HCT116 (cell line): ENCODE measurements at regions not wholly inside any gene's neighbourhood (a gene's known extent, or its start where the extent isn't known, plus 50 kb on each side); places are given as distances from the start of the nearest gene placed in this dataset.

ENCODE experiments used
- ATAC-seq: fragments of 200-7000 bp; cut with Tn5 transposase; 2 replicates; pipeline ENCODE4 v1.9.1; 2020; ENCODE audit warnings: mild to moderate bottlenecking, moderate library complexity
- BruUV-seq: library from RNA; stranded (reverse); fragments of 400-500 nt; replicated peaks from 2 replicates; lab custom pipeline; 2021; lab: Mats Ljungman, UMichigan
- CTCF ChIA-PET: fragments of 300-600 bp; sonication (Branson Sonifier 250); formaldehyde crosslinking; loops from one replicate; lab custom pipeline; 2021; ENCODE audit warnings: antibody characterized with exemption; lab: Charles Lee
- POLR2A ChIA-PET: fragments of 300-600, 350-600 bp; sonication (Branson Sonifier 250); formaldehyde crosslinking; loops from one replicate; lab custom pipeline; 2021; ENCODE audit warnings: antibody characterized with exemption; lab: Charles Lee
- RAD21 ChIA-PET, 2 experiments: fragments of 300-600 bp; sonication (Branson Sonifier 250); formaldehyde crosslinking; loops; one replicate each; lab custom pipeline; 2023; ENCODE audit warnings: low total read pairs in 2 of 2; ENCODE audit not compliant: uncharacterized antibody in 2 of 2, unreplicated experiment in 2 of 2, low non-redundant PET in 1 of 2; lab: Charles Lee
- DNase-seq: peaks from one replicate; pipeline ENCODE4 v3.0.0-alpha.2; 2010; ENCODE audit warnings: low read depth, low spot score
- H2AFZ ChIP-seq: fragments of 200-600 bp; shearing (Covaris generic), sonication (generic); 2 replicates; pipeline ENCODE4 v1.6.1; 2017; ENCODE audit warnings: low read depth, mixed run types, mixed read lengths, antibody characterized with exemption, low read length; ENCODE audit not compliant: poor library complexity, severe bottlenecking
- H3K27ac ChIP-seq: 2 replicates; pipeline ENCODE4 v1.5.1; 2012; ENCODE audit warnings: low read depth, low read length
- H3K27me3 ChIP-seq: fragments of 200-600 bp; sonication (generic); 2 replicates; pipeline ENCODE4 v1.6.1; 2016; ENCODE audit warnings: mixed run types, low read length, mixed read lengths; ENCODE audit not compliant: insufficient read depth
- H3K36me3 ChIP-seq, 2 experiments: fragments of 200-500 bp in 1 of 2; fragments of 200-600 bp in 1 of 2; sonication (Bioruptor generic) in 1 of 2; sonication (generic) in 1 of 2; 2 replicates each; pipeline versions ENCODE4 v1.5.1 to v1.6.1; 2014 to 2016; ENCODE audit warnings: low read length in 2 of 2, inconsistent platforms in 1 of 2, mixed read lengths in 1 of 2, mixed run types in 1 of 2; ENCODE audit not compliant: insufficient read depth in 2 of 2, control insufficient read depth in 1 of 2
- H3K4me1 ChIP-seq, 2 experiments: fragments of 200-600 bp in 1 of 2; sonication (generic) in 1 of 2; 2 replicates each; pipeline versions ENCODE4 v1.5.1 to v1.6.1; 2012 to 2017; ENCODE audit warnings: low read length in 2 of 2, inconsistent platforms in 1 of 2, mild to moderate bottlenecking in 1 of 2, mixed read lengths in 1 of 2, mixed run types in 1 of 2, moderate library complexity in 1 of 2; ENCODE audit not compliant: insufficient read depth in 2 of 2, control insufficient read depth in 1 of 2
- H3K4me2 ChIP-seq: fragments of 200-600 bp; sonication (generic); 2 replicates; pipeline ENCODE4 v1.6.1; 2017; ENCODE audit warnings: mixed run types, low read length, mixed read lengths
- H3K4me3 ChIP-seq, 2 experiments: fragments of 200-600 bp in 1 of 2; sonication (generic) in 1 of 2; replicated peaks in 1 of 2; 2 replicates each; pipeline ENCODE4 v1.5.1; 2011 to 2016; ENCODE audit warnings: low read length in 2 of 2, control low read depth in 1 of 2, low read depth in 1 of 2, mild to moderate bottlenecking in 1 of 2, mixed read lengths in 1 of 2, mixed run types in 1 of 2
- H3K79me2 ChIP-seq: fragments of 200-600 bp; sonication (generic); 2 replicates; pipeline ENCODE4 v1.6.1; 2017; ENCODE audit warnings: mild to moderate bottlenecking, mixed run types, low read length, moderate library complexity, mixed read lengths; ENCODE audit not compliant: insufficient read depth
- H3K9ac ChIP-seq: fragments of 200-600 bp; sonication (generic); 2 replicates; pipeline ENCODE4 v1.6.1; 2016; ENCODE audit warnings: low read length, mixed read lengths
- H3K9me2 ChIP-seq: fragments of 200-600 bp; sonication (generic), shearing (Covaris generic); 2 replicates; pipeline ENCODE4 v1.6.1; 2017; ENCODE audit warnings: mixed run types, mild to moderate bottlenecking, moderate library complexity; ENCODE audit not compliant: insufficient read depth
- H3K9me3 ChIP-seq, 2 experiments: fragments of 200-500 bp in 1 of 2; fragments of 200-600 bp in 1 of 2; sonication (Bioruptor generic) in 1 of 2; sonication (generic) in 1 of 2; 2 replicates each; pipeline ENCODE4 v1.6.1; 2014 to 2017; ENCODE audit warnings: low read length in 2 of 2, mixed read lengths in 2 of 2, inconsistent platforms in 1 of 2, low read depth in 1 of 2, mild to moderate bottlenecking in 1 of 2, mixed run types in 1 of 2, moderate library complexity in 1 of 2; ENCODE audit not compliant: control insufficient read depth in 1 of 2, insufficient read depth in 1 of 2
- H4K20me1 ChIP-seq: fragments of 200-600 bp; sonication (generic), shearing (Covaris generic); 2 replicates; pipeline ENCODE4 v1.6.1; 2017; ENCODE audit warnings: mixed run types, mild to moderate bottlenecking, moderate library complexity; ENCODE audit not compliant: insufficient read depth
- CEBPB ChIP-seq: IDR thresholded peaks from 2 replicates; pipeline ENCODE4 v1.6.1; 2012; ENCODE audit warnings: low read depth
- ELF1 ChIP-seq: IDR thresholded peaks from 2 replicates; pipeline ENCODE4 v1.6.1; 2012; ENCODE audit warnings: low read depth, borderline replicate concordance
- EZH2 ChIP-seq: fragments of 200-600 bp; sonication (generic); IDR thresholded peaks from 2 replicates; pipeline ENCODE4 v1.6.1; 2017; ENCODE audit warnings: antibody characterized with exemption, mixed run types
- EZH2phosphoT487 ChIP-seq: fragments of 200-600 bp; IDR thresholded peaks from 2 replicates; pipeline ENCODE4 v1.6.1; 2018; ENCODE audit warnings: antibody characterized with exemption, borderline replicate concordance
- FOSL1 ChIP-seq: IDR thresholded peaks from 2 replicates; pipeline ENCODE4 v1.6.1; 2012; ENCODE audit warnings: low read depth
- JUND ChIP-seq: IDR thresholded peaks from 2 replicates; pipeline ENCODE4 v1.6.1; 2012
- POLR2A ChIP-seq: IDR thresholded peaks from 2 replicates; pipeline ENCODE4 v1.7.0; 2011; ENCODE audit warnings: borderline replicate concordance; ENCODE audit not compliant: insufficient read depth, insufficient read length; ENCODE audit errors: extremely low read depth
- SIN3A ChIP-seq: IDR thresholded peaks from 2 replicates; pipeline ENCODE4 v1.6.1; 2012; ENCODE audit warnings: low read depth
- SP1 ChIP-seq: IDR thresholded peaks from 2 replicates; pipeline ENCODE4 v1.6.1; 2012; ENCODE audit warnings: low read depth
- YY1 ChIP-seq: IDR thresholded peaks from 2 replicates; pipeline ENCODE4 v1.6.1; 2011; ENCODE audit warnings: low read length, low read depth, moderate library complexity, mild to moderate bottlenecking; ENCODE audit not compliant: insufficient replicate concordance; ENCODE audit errors: extremely low read depth
- ZFX ChIP-seq: fragments of 450-650 bp; IDR thresholded peaks from 2 replicates; pipeline ENCODE4 v1.6.1; 2017
- ZNF274 ChIP-seq: fragments of 200-500 bp; sonication (Bioruptor generic); IDR thresholded peaks from 2 replicates; pipeline ENCODE4 v1.6.1; 2014; ENCODE audit warnings: mild to moderate bottlenecking, low read depth, low read length, inconsistent platforms
- intact Hi-C: fragments of 100-400 bp; cut with micrococcal nuclease; formaldehyde crosslinking; loops from 2 replicates; pipeline ENCODE4 v1.10.0; 2022
- TF ChIP-seq, protein P1 (sequence below): IDR thresholded peaks from 2 replicates; pipeline ENCODE4 v1.6.1; 2012

DNA sequence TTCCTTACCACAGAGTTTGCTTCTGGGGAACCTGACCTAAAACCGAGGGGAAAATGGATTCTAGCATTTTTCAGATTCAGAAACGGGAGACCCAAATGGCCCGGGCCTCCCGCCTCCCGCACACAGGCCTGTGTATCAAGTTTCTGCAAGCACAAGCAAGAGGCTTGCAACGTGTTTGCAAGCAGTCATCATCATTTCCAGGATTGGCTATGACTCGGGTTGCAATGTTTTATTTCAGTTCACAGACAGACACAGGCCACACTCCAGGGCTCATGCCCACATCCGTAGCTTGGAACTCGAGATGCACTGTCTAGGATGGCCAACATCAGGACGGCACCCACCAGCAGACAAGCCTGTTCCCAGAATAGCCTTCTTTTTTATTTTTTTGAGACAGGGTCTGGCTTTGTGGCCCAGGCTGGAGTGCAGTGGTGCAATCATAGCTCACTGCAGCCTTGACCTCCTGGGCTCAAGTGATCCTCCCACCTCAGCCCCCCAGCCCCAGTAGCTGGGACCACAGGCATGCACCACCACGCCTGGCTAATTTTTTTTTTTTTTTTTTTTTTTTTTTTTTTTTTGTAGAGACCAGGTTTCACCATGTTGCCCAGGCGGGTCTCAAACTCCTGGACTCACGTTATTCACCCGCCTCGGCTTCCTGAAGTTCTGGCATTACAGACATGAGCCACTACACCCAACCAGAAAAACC, 68.1 kb upstream of the FOXK1 start:
- H2AFZ ChIP-seq = no peak overlapping the region
- H3K9me3 ChIP-seq = no peaks in the 10 kb centered on the region
- ATAC-seq = no peak
- no TSS peak for BruUV-seq
- ChIA-PET CTCF (no interaction called here), RAD21 (no interaction called here), POLR2A (no interaction called here)
- DNase-seq = no peak
- no peak overlapping the region for H3K4me2 ChIP-seq
- intact Hi-C loops = loop anchor here (10.0 kb wide), 1 partner anchor 1749 kb away; no protein-coding TSS in a partner anchor
- H3K36me3 ChIP-seq = no peaks in the 10 kb centered on the region
- H3K27ac ChIP-seq = no peak overlapping the region
- TF ChIP-seq POLR2A = no peak
- TF ChIP-seq YY1 = no peak
- no peak for TF ChIP-seq EZH2
- no peak for TF ChIP-seq ELF1
- TF ChIP-seq ZNF274 = no peak
- TF ChIP-seq, protein P1, sequence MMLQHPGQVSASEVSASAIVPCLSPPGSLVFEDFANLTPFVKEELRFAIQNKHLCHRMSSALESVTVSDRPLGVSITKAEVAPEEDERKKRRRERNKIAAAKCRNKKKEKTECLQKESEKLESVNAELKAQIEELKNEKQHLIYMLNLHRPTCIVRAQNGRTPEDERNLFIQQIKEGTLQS = no peak
- TF ChIP-seq EZH2phosphoT487 = no peak
- no peak for TF ChIP-seq ZFX
- no peak for TF ChIP-seq FOSL1
- no peak for TF ChIP-seq SIN3A
- no peak for TF ChIP-seq CEBPB
- TF ChIP-seq JUND = no peak
- no peak for TF ChIP-seq SP1
- no peaks in the 10 kb centered on the region for H3K79me2 ChIP-seq
- H3K4me3 ChIP-seq = no peak overlapping the region
- H3K27me3 ChIP-seq = no peaks in the 10 kb centered on the region
- no peaks in the 10 kb centered on the region for H4K20me1 ChIP-seq
- no peaks in the 10 kb centered on the region for H3K9me2 ChIP-seq
- peaks cover 0 to 5% of the 10 kb centered on the region in 2 experiments; a peak in 1 of 4 replicates for H3K4me1 ChIP-seq
- no peak overlapping the region for H3K9ac ChIP-seq
